CD14-positive monocyte (primary cell): ENCODE measurements at regions not wholly inside any gene's neighbourhood (a gene's known extent, or its start where the extent isn't known, plus 50 kb on each side); places are given as distances from the start of the nearest gene placed in this dataset.

Source experiments
- DNase-seq, 3 donors: peaks; one replicate each; pipeline ENCODE4 v3.0.0-alpha.2; 2011 to 2022
- H2AFZ ChIP-seq: 2 replicates; pipeline ENCODE4 v1.6.0; 2012; ENCODE audit warnings: mild to moderate bottlenecking, low read depth, low read length, inconsistent platforms; ENCODE audit not compliant: insufficient read depth, poor library complexity, severe bottlenecking
- H3K27ac ChIP-seq, 2 donors: 1 replicate in 1 of 2; 2 replicates in 1 of 2; pipeline ENCODE4 v1.5.1; 2012 to 2013; ENCODE audit warnings: low read length in 2 of 2, control low read depth in 1 of 2, inconsistent platforms in 1 of 2, low read depth in 1 of 2, mild to moderate bottlenecking in 1 of 2
- H3K27me3 ChIP-seq, 2 donors: one replicate each; pipeline versions ENCODE4 v1.6.0 to v1.6.1; 2011 to 2013; ENCODE audit warnings: low read length in 2 of 2; ENCODE audit not compliant: control insufficient read depth in 2 of 2, insufficient read depth in 2 of 2
- H3K36me3 ChIP-seq, 2 donors: replicated peaks in 1 of 2; 1 replicate in 1 of 2; 2 replicates in 1 of 2; pipeline versions ENCODE4 v1.5.1 to v1.6.1; 2012 to 2013; ENCODE audit warnings: low read length in 2 of 2, control low read depth in 1 of 2, inconsistent platforms in 1 of 2, mild to moderate bottlenecking in 1 of 2; ENCODE audit not compliant: insufficient read depth in 2 of 2, control insufficient read depth in 1 of 2
- H3K4me1 ChIP-seq, 2 donors: 1 replicate in 1 of 2; 2 replicates in 1 of 2; pipeline versions ENCODE4 v1.5.1 to v1.6.1; 2012 to 2013; ENCODE audit warnings: low read length in 2 of 2, control low read depth in 1 of 2, inconsistent platforms in 1 of 2, mild to moderate bottlenecking in 1 of 2, moderate library complexity in 1 of 2; ENCODE audit not compliant: insufficient read depth in 2 of 2, control insufficient read depth in 1 of 2
- H3K4me2 ChIP-seq: replicated peaks from 2 replicates; pipeline ENCODE3; 2012; ENCODE audit warnings: low read length, moderate library complexity, mild to moderate bottlenecking; ENCODE audit not compliant: poor library complexity, severe bottlenecking; ENCODE audit errors: extremely low read depth
- H3K4me3 ChIP-seq, 3 experiments: fragments of 200-600 bp in 1 of 3; sonication (generic) in 1 of 3; replicated peaks in 1 of 3; 1 replicate in 2 of 3; 2 replicates in 1 of 3; pipeline ENCODE4 v1.5.1; 2011 to 2013; ENCODE audit warnings: low read length in 3 of 3, mild to moderate bottlenecking in 3 of 3, control low read depth in 2 of 3, low read depth in 2 of 3, inconsistent platforms in 1 of 3, moderate library complexity in 1 of 3
- H3K79me2 ChIP-seq: 2 replicates; pipeline ENCODE4 v1.6.0; 2012; ENCODE audit warnings: mild to moderate bottlenecking, control low read depth, inconsistent platforms, low read length, moderate library complexity; ENCODE audit not compliant: insufficient read depth
- H3K9ac ChIP-seq: 2 replicates; pipeline ENCODE4 v1.6.0; 2017; ENCODE audit warnings: low read length, mild to moderate bottlenecking; ENCODE audit not compliant: insufficient read depth, poor library complexity, severe bottlenecking
- H3K9me3 ChIP-seq, 2 donors: replicated peaks in 1 of 2; 1 replicate in 1 of 2; 2 replicates in 1 of 2; pipeline versions ENCODE4 v1.5.1 to v1.6.1; 2012 to 2013; ENCODE audit warnings: low read length in 2 of 2, control low read depth in 1 of 2; ENCODE audit not compliant: control insufficient read depth in 1 of 2, insufficient read depth in 1 of 2
- H4K20me1 ChIP-seq: 2 replicates; pipeline ENCODE4 v1.6.0; 2012; ENCODE audit warnings: mild to moderate bottlenecking, low read length, control low read depth, moderate library complexity; ENCODE audit not compliant: insufficient read depth
- H3K27ac Mint-ChIP-seq, 7 donors: one replicate each; pipeline ENCODE4 v1.8.0; 2020; ENCODE audit warnings: mild to moderate bottlenecking in 7 of 7, mixed read lengths in 7 of 7, moderate library complexity in 6 of 7, inconsistent platforms in 2 of 7
- H3K27me3 Mint-ChIP-seq, 3 donors: one replicate each; pipeline ENCODE4 v1.8.0; 2021 to 2022; ENCODE audit warnings: low read depth in 3 of 3, mild to moderate bottlenecking in 3 of 3, mixed read lengths in 3 of 3, moderate library complexity in 3 of 3, inconsistent platforms in 1 of 3
- H3K36me3 Mint-ChIP-seq, 2 donors: one replicate each; pipeline ENCODE4 v1.8.0; 2020; ENCODE audit warnings: mixed read lengths in 2 of 2, inconsistent platforms in 1 of 2, mild to moderate bottlenecking in 1 of 2
- H3K4me1 Mint-ChIP-seq: one replicate; pipeline ENCODE4 v1.8.0; 2020; ENCODE audit warnings: mild to moderate bottlenecking, mixed read lengths
- H3K4me3 Mint-ChIP-seq, 2 donors: one replicate each; pipeline ENCODE4 v1.8.0; 2020; ENCODE audit warnings: mild to moderate bottlenecking in 2 of 2, mixed read lengths in 2 of 2, moderate library complexity in 1 of 2
- H3K9me3 Mint-ChIP-seq, 7 donors: one replicate each; pipeline ENCODE4 v1.8.0; 2020 to 2022; ENCODE audit warnings: mixed read lengths in 7 of 7, mild to moderate bottlenecking in 6 of 7, moderate library complexity in 6 of 7, inconsistent platforms in 2 of 7
- WGBS: methylation state at CpG from one replicate; pipeline ENCODE4 v1.1.5; 2013; ENCODE audit warnings: missing lambda C conversion rate; ENCODE audit not compliant: insufficient coverage; 5-methylcytosine and 5-hydroxymethylcytosine counted together
- intact Hi-C, 2 donors: fragments of 100-400 bp; cut with micrococcal nuclease; formaldehyde crosslinking; loops; one replicate each; pipeline versions ENCODE4 v1.15.0 to v1.15.1; 2023
- TF ChIP-seq, protein P1 (sequence below): fragments of 200-600 bp; IDR thresholded peaks from one replicate; pipeline ENCODE4 v1.8.0; 2022; ENCODE audit warnings: antibody characterized with exemption, mild to moderate bottlenecking

GRCh38 chr11:70688142-70688541 is 289.8 kb downstream of the CTTN start:
- Mint-ChIP-seq H3K36me3 (no peaks in the 10 kb centered on the region), H3K4me3 (no peak overlapping the region), H3K4me1 (no peaks in the 10 kb centered on the region), H3K9me3 (peaks cover 5 to 15% (median 6%) of the 10 kb centered on the region in 7 donors), H3K27ac (no peak overlapping the region), H3K27me3 (peaks cover 4 to 5% (median 5%) of the 10 kb centered on the region in 3 donors)
- Histone ChIP-seq H3K4me2 (no peak overlapping the region), H3K27me3 (no peaks in the 10 kb centered on the region), H3K36me3 (no peaks in the 10 kb centered on the region), H3K4me1 (no peaks in the 10 kb centered on the region), H3K27ac (no peak overlapping the region), H3K4me3 (no peak overlapping the region), H4K20me1 (no peaks in the 10 kb centered on the region), H3K9ac (no peak overlapping the region), H3K79me2 (no peaks in the 10 kb centered on the region), H2AFZ (no peak overlapping the region), H3K9me3 (no peaks in the 10 kb centered on the region)
- intact Hi-C loops = no loop called here
- no peak for DNase-seq
- 86% methylated on average over 7 of the region's 8 CpGs for WGBS
- TF ChIP-seq, protein P1, sequence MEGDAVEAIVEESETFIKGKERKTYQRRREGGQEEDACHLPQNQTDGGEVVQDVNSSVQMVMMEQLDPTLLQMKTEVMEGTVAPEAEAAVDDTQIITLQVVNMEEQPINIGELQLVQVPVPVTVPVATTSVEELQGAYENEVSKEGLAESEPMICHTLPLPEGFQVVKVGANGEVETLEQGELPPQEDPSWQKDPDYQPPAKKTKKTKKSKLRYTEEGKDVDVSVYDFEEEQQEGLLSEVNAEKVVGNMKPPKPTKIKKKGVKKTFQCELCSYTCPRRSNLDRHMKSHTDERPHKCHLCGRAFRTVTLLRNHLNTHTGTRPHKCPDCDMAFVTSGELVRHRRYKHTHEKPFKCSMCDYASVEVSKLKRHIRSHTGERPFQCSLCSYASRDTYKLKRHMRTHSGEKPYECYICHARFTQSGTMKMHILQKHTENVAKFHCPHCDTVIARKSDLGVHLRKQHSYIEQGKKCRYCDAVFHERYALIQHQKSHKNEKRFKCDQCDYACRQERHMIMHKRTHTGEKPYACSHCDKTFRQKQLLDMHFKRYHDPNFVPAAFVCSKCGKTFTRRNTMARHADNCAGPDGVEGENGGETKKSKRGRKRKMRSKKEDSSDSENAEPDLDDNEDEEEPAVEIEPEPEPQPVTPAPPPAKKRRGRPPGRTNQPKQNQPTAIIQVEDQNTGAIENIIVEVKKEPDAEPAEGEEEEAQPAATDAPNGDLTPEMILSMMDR = no peak

- TF ChIP-seq, protein P1 = no peak
- no peak overlapping the region for H2AFZ ChIP-seq
- whole genome bisulfite sequencing = 100% methylated on average over 4 of the region's 6 CpGs
- no peaks in the 10 kb centered on the region for H4K20me1 ChIP-seq
- no peaks in the 10 kb centered on the region for H3K27me3 ChIP-seq
- DNase-seq = no peak
- H3K36me3 Mint-ChIP-seq = no peaks in the 10 kb centered on the region
- H3K27ac Mint-ChIP-seq = no peak overlapping the region
- H3K9me3 ChIP-seq = no peaks in the 10 kb centered on the region
- no peaks in the 10 kb centered on the region for H3K36me3 ChIP-seq
- intact Hi-C loops = no loop called here
- no peaks in the 10 kb centered on the region for H3K79me2 ChIP-seq
- H3K27ac ChIP-seq = no peak overlapping the region
- peaks cover 3 to 5% (median 4%) of the 10 kb centered on the region in 3 donors for H3K27me3 Mint-ChIP-seq
- peaks cover 5 to 17% (median 6%) of the 10 kb centered on the region in 7 donors for H3K9me3 Mint-ChIP-seq
- no peaks in the 10 kb centered on the region for H3K4me1 Mint-ChIP-seq
- H3K4me1 ChIP-seq = no peaks in the 10 kb centered on the region
- H3K9ac ChIP-seq = no peak overlapping the region
- no peak overlapping the region for H3K4me2 ChIP-seq
- H3K4me3 Mint-ChIP-seq = no peak overlapping the region
- no peak overlapping the region for H3K4me3 ChIP-seq
Measured at GRCh38 chr11:70689764-70690163, 291.4 kb downstream of the CTTN start.
